ENCODE measurements at regions not wholly inside any gene's neighbourhood (a gene's known extent, or its start where the extent isn't known, plus 50 kb on each side); places are given as distances from the start of the nearest gene placed in this dataset.
A peak's percentile ranks its signal among the peaks of the same experiment; 100 is the strongest.

DNA sequence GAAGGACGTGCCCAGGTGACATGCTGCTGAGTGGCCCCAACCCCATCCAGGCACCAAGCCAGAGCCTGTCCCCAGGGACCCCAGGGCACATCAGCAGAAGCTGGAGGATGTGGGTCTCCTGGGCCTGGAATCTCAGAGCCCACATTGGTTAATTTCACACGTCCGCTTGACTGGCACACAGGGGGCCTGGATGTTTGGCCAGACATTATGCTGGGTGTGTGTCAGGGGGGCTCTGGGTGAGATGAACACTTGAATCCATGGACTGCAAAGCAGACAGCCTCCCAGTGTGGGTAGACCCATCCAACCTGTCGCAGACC, 79.1 kb upstream of the RET start:
- intact Hi-C loops (cut with DNase I) = no loop called here
- no peaks in the 10 kb centered on the region for H3K27me3 ChIP-seq
- no peaks in the 10 kb centered on the region for H3K4me1 ChIP-seq (replicated peaks in 1 of 2)
- WGBS, 4 donors = 75 to 100% (median 82%) methylated on average over 1 to 4 of the region's 4 CpGs
- no peaks in the 10 kb centered on the region for H3K9me3 ChIP-seq (replicated peaks in 1 of 3)
- peak in 1 of 7 donors; percentile 40 for DNase-seq
- H3K27ac ChIP-seq = no peak overlapping the region
- H3K36me3 ChIP-seq (replicated peaks in 1 of 2) = no peaks in the 10 kb centered on the region
- TF ChIP-seq, protein P1, sequence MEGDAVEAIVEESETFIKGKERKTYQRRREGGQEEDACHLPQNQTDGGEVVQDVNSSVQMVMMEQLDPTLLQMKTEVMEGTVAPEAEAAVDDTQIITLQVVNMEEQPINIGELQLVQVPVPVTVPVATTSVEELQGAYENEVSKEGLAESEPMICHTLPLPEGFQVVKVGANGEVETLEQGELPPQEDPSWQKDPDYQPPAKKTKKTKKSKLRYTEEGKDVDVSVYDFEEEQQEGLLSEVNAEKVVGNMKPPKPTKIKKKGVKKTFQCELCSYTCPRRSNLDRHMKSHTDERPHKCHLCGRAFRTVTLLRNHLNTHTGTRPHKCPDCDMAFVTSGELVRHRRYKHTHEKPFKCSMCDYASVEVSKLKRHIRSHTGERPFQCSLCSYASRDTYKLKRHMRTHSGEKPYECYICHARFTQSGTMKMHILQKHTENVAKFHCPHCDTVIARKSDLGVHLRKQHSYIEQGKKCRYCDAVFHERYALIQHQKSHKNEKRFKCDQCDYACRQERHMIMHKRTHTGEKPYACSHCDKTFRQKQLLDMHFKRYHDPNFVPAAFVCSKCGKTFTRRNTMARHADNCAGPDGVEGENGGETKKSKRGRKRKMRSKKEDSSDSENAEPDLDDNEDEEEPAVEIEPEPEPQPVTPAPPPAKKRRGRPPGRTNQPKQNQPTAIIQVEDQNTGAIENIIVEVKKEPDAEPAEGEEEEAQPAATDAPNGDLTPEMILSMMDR (IDR thresholded peaks at IDR 0.05) = no peak
- TF ChIP-seq POLR2A (IDR thresholded peaks at IDR 0.05) = no peak
- no peak overlapping the region for H3K4me3 ChIP-seq

DNA sequence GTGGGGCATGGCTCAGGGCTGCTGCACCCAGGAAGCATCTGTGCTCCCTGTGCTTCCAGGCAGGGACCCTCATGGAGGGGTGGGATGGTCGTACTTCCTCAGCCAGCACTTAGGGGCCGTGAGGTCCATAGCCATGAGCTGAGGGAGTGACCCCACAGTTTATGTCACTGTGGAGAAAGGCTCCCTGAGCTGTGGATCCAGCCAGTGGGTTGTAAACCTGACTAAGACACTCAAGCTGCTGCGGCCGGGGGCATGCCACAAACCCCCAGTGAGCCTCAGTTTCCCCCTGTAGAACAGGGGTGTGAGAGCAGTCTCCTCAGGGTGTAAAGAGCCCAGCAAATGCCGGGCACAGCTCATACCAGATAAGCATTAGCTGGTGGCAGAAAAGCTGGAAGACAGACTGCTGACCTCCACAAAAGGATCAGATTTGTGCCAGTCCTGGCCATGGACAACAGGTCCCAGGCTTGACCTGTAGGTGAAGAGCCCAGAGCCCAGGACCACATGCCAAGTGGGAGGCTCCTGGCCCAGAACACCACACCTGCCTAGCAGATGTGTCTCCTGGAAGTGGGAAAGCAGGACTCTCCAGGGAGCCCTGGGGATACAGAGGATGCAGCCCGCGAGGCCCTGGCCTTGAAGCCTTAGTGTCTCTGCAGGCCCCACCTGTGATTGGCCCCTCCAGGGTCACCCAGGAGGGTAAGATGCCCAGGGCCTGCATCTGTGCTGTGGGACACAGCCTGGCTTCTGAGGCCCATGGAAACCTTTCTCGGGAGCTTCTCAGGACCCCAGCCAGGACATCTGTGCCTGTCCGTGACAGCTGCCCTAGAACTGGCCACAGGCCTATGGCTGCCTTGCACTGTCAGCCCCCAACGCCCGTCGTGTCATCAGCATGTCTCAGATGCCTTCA, 78.1 kb upstream of the RET start:
- no peak for TF ChIP-seq POLR2A (IDR thresholded peaks at IDR 0.05)
- TF ChIP-seq, protein P1 (IDR thresholded peaks at IDR 0.05) = no peak
- no peaks in the 10 kb centered on the region for H3K36me3 ChIP-seq (replicated peaks in 1 of 2)
- no peaks in the 10 kb centered on the region for H3K27me3 ChIP-seq
- intact Hi-C loops (cut with DNase I) = no loop called here
- H3K4me3 ChIP-seq = no peak overlapping the region
- no peak overlapping the region for H3K27ac ChIP-seq
- no peaks in the 10 kb centered on the region for H3K4me1 ChIP-seq (replicated peaks in 1 of 2)
- DNase-seq = peak in 1 of 7 donors; percentile 41
- H3K9me3 ChIP-seq (replicated peaks in 1 of 3) = no peaks in the 10 kb centered on the region
- 81 to 86% (median 85%) methylated on average over 7 to 12 of the region's 12 CpGs for WGBS, 4 donors

GRCh38 chr10:42999385-43000020, 77.4 kb upstream of the RET start:
- Histone ChIP-seq H3K4me1 (replicated peaks in 1 of 2) (no peaks in the 10 kb centered on the region), H3K9me3 (replicated peaks in 1 of 3) (no peaks in the 10 kb centered on the region), H3K36me3 (replicated peaks in 1 of 2) (no peaks in the 10 kb centered on the region), H3K27me3 (no peaks in the 10 kb centered on the region), H3K27ac (no peak overlapping the region), H3K4me3 (no peak overlapping the region)
- intact Hi-C loops (cut with DNase I) = no loop called here
- no peak for TF ChIP-seq POLR2A (IDR thresholded peaks at IDR 0.05)
- TF ChIP-seq, protein P1 (IDR thresholded peaks at IDR 0.05) = no peak
- no peak for DNase-seq
- 81 to 92% (median 85%) methylated on average over 3 to 8 of the region's 8 CpGs for WGBS, 4 donors

- TF ChIP-seq, protein P1 (IDR thresholded peaks at IDR 0.05) = no peak
- TF ChIP-seq POLR2A (IDR thresholded peaks at IDR 0.05) = no peak
- intact Hi-C loops (cut with DNase I) = no loop called here
Observed at GRCh38 chr10:43000021-43000411, 76.9 kb upstream of the RET start.

More at GRCh38 chr10:43000021-43000411, 76.9 kb upstream of the RET start:
- Histone ChIP-seq H3K27ac (no peak overlapping the region), H3K27me3 (no peaks in the 10 kb centered on the region), H3K36me3 (replicated peaks in 1 of 2) (no peaks in the 10 kb centered on the region), H3K4me1 (replicated peaks in 1 of 2) (no peaks in the 10 kb centered on the region), H3K9me3 (replicated peaks in 1 of 3) (no peaks in the 10 kb centered on the region), H3K4me3 (no peak overlapping the region)
- WGBS, 4 donors = 87 to 97% (median 92%) methylated on average over 3 of the region's 3 CpGs; no CpG with 5 or more reads in 1 of the 4 donors
- no peak for DNase-seq

Data from adrenal gland (tissue), 9 donors.